ENCODE measurements at regions not wholly inside any gene's neighbourhood (a gene's known extent, or its start where the extent isn't known, plus 50 kb on each side); places are given as distances from the start of the nearest gene placed in this dataset.

DNA sequence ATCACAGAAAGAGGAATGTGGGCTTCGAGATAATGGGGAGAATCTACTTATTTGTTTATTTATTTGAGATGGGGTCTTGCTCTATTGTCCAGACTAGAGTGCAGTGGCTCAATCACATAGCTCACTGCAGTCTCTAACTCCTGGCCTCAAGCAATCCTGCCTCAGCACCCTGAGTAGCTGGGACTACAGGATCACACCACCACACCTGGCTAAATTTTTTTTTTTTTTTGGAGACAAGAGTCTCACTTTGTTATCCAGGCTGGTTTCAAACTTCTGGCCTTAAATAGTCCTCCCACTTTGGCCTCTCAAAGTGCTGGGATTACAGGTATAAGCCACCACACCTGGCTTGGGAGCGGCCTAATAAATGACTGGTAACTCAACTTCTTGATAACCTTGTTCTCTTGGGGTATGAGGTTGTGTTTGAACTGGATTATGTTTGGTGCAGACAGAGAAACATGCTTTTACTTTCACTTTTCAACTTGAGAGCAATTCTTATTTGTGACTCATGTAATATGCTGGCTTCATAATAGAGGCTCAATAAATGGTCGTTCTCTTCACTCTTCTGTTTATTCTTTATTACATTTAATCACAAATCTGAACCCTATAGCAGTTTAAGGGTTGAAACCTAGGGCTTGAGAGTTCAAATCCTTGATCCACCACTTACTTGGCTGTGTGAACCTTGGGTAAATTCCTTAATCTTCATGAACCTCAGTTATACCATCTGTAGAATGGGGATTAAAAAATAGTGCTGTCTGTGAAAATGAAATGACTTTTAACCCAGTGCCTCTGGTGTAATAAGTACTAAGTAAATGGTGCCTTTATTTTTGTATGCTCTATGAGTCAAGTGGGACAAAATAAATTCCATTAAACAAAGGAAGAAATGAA lies 129.1 kb upstream of the HS3ST2 start:
- intact Hi-C loops (cut with DNase I), result no loop called here
- Histone ChIP-seq H3K27ac (peak overlapping the region; percentile 3 to 68 (median 48)), H3K4me1 (peaks cover 0 to 8% (median 0%) of the 10 kb centered on the region in 3 donors), H3K4me3 (no peak overlapping the region), H3K36me3 (no peaks in the 10 kb centered on the region), H3K9me3 (peaks cover 0 to 8% (median 0%) of the 10 kb centered on the region in 3 donors), H3K27me3 (peaks cover 0 to 21% (median 0%) of the 10 kb centered on the region in 4 donors)
- 46 to 58% methylated on average over 3 of the region's 3 CpGs for WGBS, 2 donors
- no peak for TF ChIP-seq POLR2A (IDR thresholded peaks at IDR 0.05)
- TF ChIP-seq CTCF (IDR thresholded peaks at IDR 0.05), result no peak
- DNase-seq, result no peak

GRCh38 chr16:22685459-22685830 lies 128.5 kb upstream of the HS3ST2 start:
- Histone ChIP-seq H3K36me3 (no peaks in the 10 kb centered on the region), H3K27ac (peak overlapping the region; percentile 26 to 66 (median 46)), H3K4me3 (no peak overlapping the region), H3K9me3 (peaks cover 0 to 8% (median 0%) of the 10 kb centered on the region in 3 donors), H3K27me3 (peaks cover 0 to 15% (median 0%) of the 10 kb centered on the region in 4 donors), H3K4me1 (peaks cover 0 to 8% (median 0%) of the 10 kb centered on the region in 3 donors)
- DNase-seq, result no peak
- TF ChIP-seq CTCF (IDR thresholded peaks at IDR 0.05) (no peak), POLR2A (IDR thresholded peaks at IDR 0.05) (no peak)
- intact Hi-C loops (cut with DNase I), result no loop called here
- WGBS, 2 donors, result 57 to 60% methylated on average over 3 of the region's 3 CpGs

GRCh38 chr16:22687031-22687530 lies 126.9 kb upstream of the HS3ST2 start:
- no peaks in the 10 kb centered on the region for H3K36me3 ChIP-seq
- intact Hi-C loops (cut with DNase I), result no loop called here
- H3K27ac ChIP-seq, result no peak overlapping the region
- H3K27me3 ChIP-seq, result peaks cover 0 to 6% (median 0%) of the 10 kb centered on the region in 4 donors
- no peak overlapping the region for H3K4me3 ChIP-seq
- no peak for DNase-seq
- 46 to 47% methylated on average over 2 of the region's 2 CpGs for WGBS, 2 donors
- peaks cover 0 to 8% (median 0%) of the 10 kb centered on the region in 3 donors for H3K4me1 ChIP-seq
- H3K9me3 ChIP-seq, result peaks cover 0 to 8% (median 0%) of the 10 kb centered on the region in 3 donors
- TF ChIP-seq POLR2A (IDR thresholded peaks at IDR 0.05), result no peak
- no peak for TF ChIP-seq CTCF (IDR thresholded peaks at IDR 0.05)

DNA sequence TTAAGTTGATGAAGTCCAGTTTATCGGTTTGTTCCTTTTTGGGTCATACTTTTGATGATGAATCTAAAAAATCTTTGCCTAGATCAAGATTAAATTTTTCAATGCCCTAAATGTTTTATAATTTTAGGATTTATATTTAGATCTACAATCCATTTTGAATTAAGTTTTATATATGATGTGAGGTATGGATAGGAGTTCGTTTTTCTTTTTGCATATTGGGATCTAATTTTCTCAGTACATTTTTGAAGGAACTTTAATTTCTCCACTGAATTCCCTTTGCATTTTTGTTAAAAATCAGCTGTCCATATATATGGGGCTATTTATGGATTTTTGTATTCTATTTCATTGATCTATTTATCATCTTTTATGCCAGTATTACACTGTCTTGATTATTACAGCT lies 125.5 kb upstream of the HS3ST2 start:
- no peak for DNase-seq
- Histone ChIP-seq H3K36me3 (no peaks in the 10 kb centered on the region), H3K4me3 (no peak overlapping the region), H3K27ac (no peak overlapping the region), H3K4me1 (peaks cover 0 to 8% (median 0%) of the 10 kb centered on the region in 3 donors), H3K27me3 (peaks cover 0 to 4% (median 0%) of the 10 kb centered on the region in 4 donors), H3K9me3 (peaks cover 0 to 8% (median 0%) of the 10 kb centered on the region in 3 donors)
- intact Hi-C loops (cut with DNase I), result no loop called here
- WGBS, 2 donors, result 79 to 82% methylated on average over 2 of the region's 2 CpGs
- TF ChIP-seq CTCF (IDR thresholded peaks at IDR 0.05) (no peak), POLR2A (IDR thresholded peaks at IDR 0.05) (no peak)

DNA sequence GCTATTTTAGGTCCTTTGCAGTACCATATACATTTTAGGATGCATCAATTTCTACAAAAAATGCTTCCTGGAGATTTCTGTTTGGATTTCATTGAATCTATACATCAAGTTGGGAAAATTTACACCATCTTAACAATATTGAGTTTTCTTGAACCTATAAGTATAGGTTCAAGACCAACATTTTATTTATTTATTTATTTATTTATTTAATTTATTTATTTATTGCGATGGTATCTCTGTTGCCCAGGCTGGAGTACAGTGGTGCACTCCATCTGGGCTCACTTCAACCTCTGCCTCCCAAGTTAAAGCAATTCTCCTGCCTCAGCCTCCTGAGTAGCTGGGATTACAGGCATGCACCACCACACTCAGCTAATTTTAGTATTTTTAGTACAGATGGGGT lies 125.0 kb upstream of the HS3ST2 start:
- WGBS, 2 donors, result 82 to 89% methylated on average over 1 of the region's 1 CpG
- Histone ChIP-seq H3K4me3 (no peak overlapping the region), H3K27me3 (no peaks in the 10 kb centered on the region), H3K36me3 (no peaks in the 10 kb centered on the region), H3K4me1 (peaks cover 0 to 8% (median 0%) of the 10 kb centered on the region in 3 donors), H3K9me3 (peaks cover 0 to 8% (median 0%) of the 10 kb centered on the region in 3 donors), H3K27ac (no peak overlapping the region)
- intact Hi-C loops (cut with DNase I), result no loop called here
- no peak for DNase-seq
- TF ChIP-seq CTCF (IDR thresholded peaks at IDR 0.05), result no peak
- TF ChIP-seq POLR2A (IDR thresholded peaks at IDR 0.05), result no peak

Measured in esophagus squamous epithelium (tissue), 5 donors.